ENCODE measurements at regions not wholly inside any gene's neighbourhood (a gene's known extent, or its start where the extent isn't known, plus 50 kb on each side); places are given as distances from the start of the nearest gene placed in this dataset.

DNA sequence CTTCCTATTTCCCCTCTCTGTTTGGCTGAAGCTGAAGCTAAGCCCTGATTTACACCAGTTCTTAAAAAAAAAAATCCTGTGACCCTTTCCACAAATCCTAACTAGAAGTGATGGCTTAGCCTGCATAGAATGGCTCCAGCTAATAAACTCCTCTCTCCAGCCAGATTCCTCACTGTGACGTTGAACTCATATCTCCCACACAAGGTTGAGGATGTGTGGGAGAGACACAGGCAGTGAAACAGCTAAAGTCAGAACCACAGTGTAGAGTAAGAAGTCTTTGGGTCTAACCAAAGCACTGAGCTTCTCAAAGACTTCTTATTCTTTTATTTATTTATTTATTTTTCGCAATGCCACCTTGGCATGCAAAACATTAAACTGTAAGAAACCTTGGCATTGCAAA lies 268.3 kb downstream of the SNX13 start:
- Histone ChIP-seq H3K4me3 (ENCODE audit: insufficient read depth, low read depth, low read length) (no peak overlapping the region), H4K20me1 (ENCODE audit: insufficient read depth, low read length) (no peaks in the 10 kb centered on the region), H3K36me3 (ENCODE audit: insufficient read depth, low read length) (no peaks in the 10 kb centered on the region), H3K9ac (ENCODE audit: low read length) (no peak overlapping the region), H3K27ac (ENCODE audit: low read depth, low read length) (no peak overlapping the region), H3K27me3 (ENCODE audit: insufficient read depth, low read length) (no peaks in the 10 kb centered on the region), H3K4me1 (ENCODE audit: insufficient read depth, low read length) (no peaks in the 10 kb centered on the region), H3K4me2 (ENCODE audit: low read length) (no peak overlapping the region), H3K79me2 (ENCODE audit: insufficient read depth, low read length) (no peaks in the 10 kb centered on the region), H2AFZ (ENCODE audit: low read depth, low read length) (no peak overlapping the region), H3K9me3 (ENCODE audit: insufficient read depth, low read depth, low read length) (no peaks in the 10 kb centered on the region)
- Mint-ChIP-seq H3K27me3 (ENCODE audit: low read depth, unreplicated experiment) (no peaks in the 10 kb centered on the region), H3K4me1 (ENCODE audit: low read depth, unreplicated experiment) (no peaks in the 10 kb centered on the region), H3K36me3 (ENCODE audit: low read depth, unreplicated experiment) (no peaks in the 10 kb centered on the region), H3K9me3 (ENCODE audit: unreplicated experiment) (peaks cover 3% of the 10 kb centered on the region), H3K27ac (ENCODE audit: unreplicated experiment) (no peak overlapping the region), H3K4me3 (ENCODE audit: unreplicated experiment) (no peak overlapping the region)
- no peak for TF ChIP-seq EZH2 (IDR thresholded peaks at IDR 0.05; ENCODE audit: insufficient read depth, low read length)
- TF ChIP-seq, protein P1, sequence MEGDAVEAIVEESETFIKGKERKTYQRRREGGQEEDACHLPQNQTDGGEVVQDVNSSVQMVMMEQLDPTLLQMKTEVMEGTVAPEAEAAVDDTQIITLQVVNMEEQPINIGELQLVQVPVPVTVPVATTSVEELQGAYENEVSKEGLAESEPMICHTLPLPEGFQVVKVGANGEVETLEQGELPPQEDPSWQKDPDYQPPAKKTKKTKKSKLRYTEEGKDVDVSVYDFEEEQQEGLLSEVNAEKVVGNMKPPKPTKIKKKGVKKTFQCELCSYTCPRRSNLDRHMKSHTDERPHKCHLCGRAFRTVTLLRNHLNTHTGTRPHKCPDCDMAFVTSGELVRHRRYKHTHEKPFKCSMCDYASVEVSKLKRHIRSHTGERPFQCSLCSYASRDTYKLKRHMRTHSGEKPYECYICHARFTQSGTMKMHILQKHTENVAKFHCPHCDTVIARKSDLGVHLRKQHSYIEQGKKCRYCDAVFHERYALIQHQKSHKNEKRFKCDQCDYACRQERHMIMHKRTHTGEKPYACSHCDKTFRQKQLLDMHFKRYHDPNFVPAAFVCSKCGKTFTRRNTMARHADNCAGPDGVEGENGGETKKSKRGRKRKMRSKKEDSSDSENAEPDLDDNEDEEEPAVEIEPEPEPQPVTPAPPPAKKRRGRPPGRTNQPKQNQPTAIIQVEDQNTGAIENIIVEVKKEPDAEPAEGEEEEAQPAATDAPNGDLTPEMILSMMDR (IDR thresholded peaks at IDR 0.05; ENCODE audit: insufficient read depth, low read depth, low read length), result no peak
- FAIRE-seq (no peak), DNase-seq (ENCODE audit: low read depth) (no peak)

GRCh38 chr7:17672783-17673182 lies 267.5 kb downstream of the SNX13 start:
- H3K27me3 ChIP-seq (ENCODE audit: insufficient read depth, low read length), result no peaks in the 10 kb centered on the region
- peaks cover 8% of the 10 kb centered on the region for H3K4me1 ChIP-seq (ENCODE audit: insufficient read depth, low read length)
- TF ChIP-seq, protein P1 (IDR thresholded peaks at IDR 0.05; ENCODE audit: insufficient read depth, low read depth, low read length), result no peak
- no peak for TF ChIP-seq EZH2 (IDR thresholded peaks at IDR 0.05; ENCODE audit: insufficient read depth, low read length)
- no peak overlapping the region for H3K9ac ChIP-seq (ENCODE audit: low read length)
- H3K4me1 Mint-ChIP-seq (ENCODE audit: low read depth, unreplicated experiment), result peaks cover 6% of the 10 kb centered on the region
- H3K4me2 ChIP-seq (ENCODE audit: low read length), result no peak overlapping the region
- H3K4me3 ChIP-seq (ENCODE audit: insufficient read depth, low read depth, low read length), result no peak overlapping the region
- no peak overlapping the region for H2AFZ ChIP-seq (ENCODE audit: low read depth, low read length)
- FAIRE-seq, result no peak
- no peak overlapping the region for H3K27ac ChIP-seq (ENCODE audit: low read depth, low read length)
- no peaks in the 10 kb centered on the region for H4K20me1 ChIP-seq (ENCODE audit: insufficient read depth, low read length)
- no peaks in the 10 kb centered on the region for H3K9me3 ChIP-seq (ENCODE audit: insufficient read depth, low read depth, low read length)
- no peaks in the 10 kb centered on the region for H3K27me3 Mint-ChIP-seq (ENCODE audit: low read depth, unreplicated experiment)
- H3K4me3 Mint-ChIP-seq (ENCODE audit: unreplicated experiment), result no peak overlapping the region
- no peaks in the 10 kb centered on the region for H3K36me3 ChIP-seq (ENCODE audit: insufficient read depth, low read length)
- H3K36me3 Mint-ChIP-seq (ENCODE audit: low read depth, unreplicated experiment), result no peaks in the 10 kb centered on the region
- peaks cover 3% of the 10 kb centered on the region for H3K9me3 Mint-ChIP-seq (ENCODE audit: unreplicated experiment)
- no peak for DNase-seq (ENCODE audit: low read depth)
- no peak overlapping the region for H3K27ac Mint-ChIP-seq (ENCODE audit: unreplicated experiment)
- no peaks in the 10 kb centered on the region for H3K79me2 ChIP-seq (ENCODE audit: insufficient read depth, low read length)

- H3K4me1 ChIP-seq (ENCODE audit: insufficient read depth, low read length), result peaks cover 22% of the 10 kb centered on the region
- no peak overlapping the region for H3K4me2 ChIP-seq (ENCODE audit: low read length)
- no peak overlapping the region for H3K4me3 ChIP-seq (ENCODE audit: insufficient read depth, low read depth, low read length)
- no peak overlapping the region for H3K27ac ChIP-seq (ENCODE audit: low read depth, low read length)
- H2AFZ ChIP-seq (ENCODE audit: low read depth, low read length), result no peak overlapping the region
- no peak for DNase-seq (ENCODE audit: low read depth)
- Mint-ChIP-seq H3K4me1 (ENCODE audit: low read depth, unreplicated experiment) (peaks cover 19% of the 10 kb centered on the region), H3K27me3 (ENCODE audit: low read depth, unreplicated experiment) (no peaks in the 10 kb centered on the region), H3K27ac (ENCODE audit: unreplicated experiment) (no peak overlapping the region), H3K36me3 (ENCODE audit: low read depth, unreplicated experiment) (no peaks in the 10 kb centered on the region), H3K9me3 (ENCODE audit: unreplicated experiment) (peaks cover 3% of the 10 kb centered on the region), H3K4me3 (ENCODE audit: unreplicated experiment) (no peak overlapping the region)
- H3K79me2 ChIP-seq (ENCODE audit: insufficient read depth, low read length), result no peaks in the 10 kb centered on the region
- H3K9ac ChIP-seq (ENCODE audit: low read length), result no peak overlapping the region
- no peaks in the 10 kb centered on the region for H4K20me1 ChIP-seq (ENCODE audit: insufficient read depth, low read length)
- no peaks in the 10 kb centered on the region for H3K9me3 ChIP-seq (ENCODE audit: insufficient read depth, low read depth, low read length)
- no peaks in the 10 kb centered on the region for H3K36me3 ChIP-seq (ENCODE audit: insufficient read depth, low read length)
- H3K27me3 ChIP-seq (ENCODE audit: insufficient read depth, low read length), result no peaks in the 10 kb centered on the region
- peak; percentile 45 for FAIRE-seq
- TF ChIP-seq, protein P1 (IDR thresholded peaks at IDR 0.05; ENCODE audit: insufficient read depth, low read depth, low read length), result no peak
- TF ChIP-seq EZH2 (IDR thresholded peaks at IDR 0.05; ENCODE audit: insufficient read depth, low read length), result no peak
Measured at GRCh38 chr7:17674166-17674942, 265.9 kb downstream of the SNX13 start.

Measured in astrocyte (in vitro differentiated cells and primary cell).